GM10266 (cell line): ENCODE measurements at regions not wholly inside any gene's neighbourhood (a gene's known extent, or its start where the extent isn't known, plus 50 kb on each side); places are given as distances from the start of the nearest gene placed in this dataset.

Source experiments
- DNase-seq: peaks from one replicate; pipeline ENCODE4 v3.0.0; 2012; ENCODE audit errors: extremely low spot score
- CTCF ChIP-seq: IDR thresholded peaks from 2 replicates; pipeline ENCODE4 v1.5.1; 2012; ENCODE audit warnings: mild to moderate bottlenecking, low read depth; ENCODE audit not compliant: control insufficient read depth, insufficient read depth; ENCODE audit errors: missing control alignments

GRCh38 chr18:22605736-22606135 lies 188.0 kb upstream of the CTAGE1 start:
- DNase-seq, result no peak
- TF ChIP-seq CTCF, result no peak

GRCh38 chr18:22606563-22607283 lies 189.0 kb upstream of the CTAGE1 start:
- TF ChIP-seq CTCF, result no peak
- DNase-seq, result no peak

- no peak for DNase-seq
- no peak for TF ChIP-seq CTCF
These were observed 189.5 kb upstream of the CTAGE1 start for GRCh38 chr18:22607284-22607635.

- no peak for TF ChIP-seq CTCF
- DNase-seq, result no peak
These were observed 191.1 kb upstream of the CTAGE1 start for GRCh38 chr18:22608847-22609246.

- TF ChIP-seq CTCF, result no peak
- DNase-seq, result no peak
These were observed 191.9 kb upstream of the CTAGE1 start for GRCh38 chr18:22609642-22610041.

GRCh38 chr18:22613058-22613690 lies 195.5 kb upstream of the CTAGE1 start:
- DNase-seq, result no peak
- no peak for TF ChIP-seq CTCF

GRCh38 chr18:22613788-22614187 lies 196.1 kb upstream of the CTAGE1 start:
- no peak for DNase-seq
- TF ChIP-seq CTCF, result no peak
